ENCODE measurements at regions not wholly inside any gene's neighbourhood (a gene's known extent, or its start where the extent isn't known, plus 50 kb on each side); places are given as distances from the start of the nearest gene placed in this dataset.

- DNase-seq (ENCODE audit: low read depth), result no peak
Observed at GRCh38 chr20:60211618-60212463, 253.6 kb downstream of the CDH26 start.

DNA sequence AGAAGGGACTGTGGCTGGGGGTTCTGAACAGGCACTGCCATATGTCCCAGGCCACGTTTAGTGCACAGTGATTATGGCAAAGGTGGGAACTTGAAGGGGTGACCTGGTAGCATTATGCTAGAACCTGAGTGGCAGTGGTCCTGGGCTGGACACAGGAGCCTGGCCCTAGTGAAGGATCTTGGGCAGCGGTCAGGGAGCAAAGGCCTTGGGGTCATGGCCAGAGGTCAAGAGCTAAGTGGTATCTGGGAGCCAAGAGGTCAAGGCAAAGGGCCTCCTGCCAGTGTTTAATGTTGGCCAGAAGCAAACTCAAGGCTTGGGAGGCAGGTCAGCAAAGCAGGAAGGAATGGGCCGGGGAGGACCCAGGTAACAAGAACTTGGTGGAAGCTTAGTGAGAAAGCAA, 254.5 kb downstream of the CDH26 start:
- no peak for DNase-seq (ENCODE audit: low read depth)

DNA sequence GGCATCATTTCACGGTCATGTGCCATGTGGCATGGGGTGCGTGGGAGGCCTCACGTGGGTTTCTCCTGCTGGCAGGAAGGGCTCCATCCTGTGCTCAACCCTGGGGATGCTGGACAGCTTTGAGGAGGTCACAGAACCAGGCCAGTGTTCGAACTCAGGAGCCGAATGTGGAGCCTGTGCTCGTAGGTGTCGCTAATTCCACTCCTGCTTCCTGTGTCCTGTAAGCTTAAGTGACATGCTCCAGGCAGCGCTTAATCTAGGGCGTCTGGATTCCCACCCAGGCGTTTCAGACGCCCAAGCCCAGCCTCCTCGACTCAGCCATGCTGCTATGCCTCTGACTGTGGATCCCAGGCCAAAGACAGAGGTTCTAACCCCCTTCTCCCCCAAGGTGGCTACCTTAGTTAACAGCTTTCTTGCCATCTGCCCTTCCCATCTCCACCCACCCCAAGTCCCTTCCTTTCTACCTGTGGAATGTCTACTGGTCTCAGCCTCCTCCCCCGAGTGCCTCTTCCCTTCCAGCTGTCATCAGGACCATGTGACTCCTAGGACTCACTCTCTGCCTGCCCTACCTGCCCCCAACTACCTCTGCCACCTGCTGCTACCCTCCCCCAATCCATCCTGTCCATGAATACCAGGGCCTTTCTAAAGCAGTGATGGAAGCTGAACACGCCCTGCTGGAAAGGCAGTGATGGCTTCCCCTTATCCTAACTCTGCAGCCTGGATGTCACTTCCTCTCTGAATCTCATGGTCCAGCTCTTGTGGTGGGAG, 255.1 kb downstream of the CDH26 start:
- no peak for DNase-seq (ENCODE audit: low read depth)

DNA sequence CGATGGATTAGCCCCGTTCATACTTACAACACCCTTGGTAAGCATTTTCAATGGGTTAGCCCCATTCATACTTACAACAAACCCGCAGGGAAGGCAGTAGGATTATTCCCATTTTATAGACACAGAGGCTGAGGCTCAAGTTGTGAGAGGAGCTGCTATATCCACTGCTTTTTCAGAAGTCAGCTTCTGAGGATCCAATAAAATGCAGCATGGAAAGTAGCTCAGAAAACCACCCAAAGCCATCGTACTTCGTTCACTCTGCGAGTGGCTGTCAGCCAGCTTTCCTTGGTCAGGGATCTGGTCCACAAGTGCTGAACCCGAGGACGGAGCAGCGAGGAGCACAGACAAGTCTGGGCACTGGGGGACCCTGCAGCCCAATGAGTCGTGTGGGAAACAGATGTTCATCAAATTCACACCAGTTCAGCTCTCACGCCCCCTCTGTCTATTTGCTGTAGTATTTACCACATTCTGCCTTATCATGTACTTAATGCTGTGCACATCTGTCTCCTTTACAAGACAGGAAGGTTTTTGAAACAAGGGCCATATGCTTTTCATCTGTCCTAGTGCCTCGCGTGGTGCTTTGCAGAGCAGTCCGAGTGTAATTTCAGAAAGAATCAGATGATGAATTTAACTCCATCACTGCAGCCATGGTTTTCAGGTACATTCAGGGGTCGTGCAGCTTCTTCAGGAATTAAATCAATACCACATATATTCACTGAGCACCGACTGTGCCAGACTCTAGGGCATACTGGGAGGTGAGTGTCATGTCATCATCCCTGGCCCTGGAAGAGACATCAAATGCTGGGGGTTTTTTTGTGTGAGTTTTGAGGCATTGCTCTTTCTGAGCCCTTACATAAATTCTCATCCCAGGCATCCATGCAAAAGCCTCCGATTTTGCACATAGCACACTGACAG, 256.9 kb downstream of the CDH26 start:
- peak; percentile 32 for DNase-seq (ENCODE audit: low read depth)

DNA sequence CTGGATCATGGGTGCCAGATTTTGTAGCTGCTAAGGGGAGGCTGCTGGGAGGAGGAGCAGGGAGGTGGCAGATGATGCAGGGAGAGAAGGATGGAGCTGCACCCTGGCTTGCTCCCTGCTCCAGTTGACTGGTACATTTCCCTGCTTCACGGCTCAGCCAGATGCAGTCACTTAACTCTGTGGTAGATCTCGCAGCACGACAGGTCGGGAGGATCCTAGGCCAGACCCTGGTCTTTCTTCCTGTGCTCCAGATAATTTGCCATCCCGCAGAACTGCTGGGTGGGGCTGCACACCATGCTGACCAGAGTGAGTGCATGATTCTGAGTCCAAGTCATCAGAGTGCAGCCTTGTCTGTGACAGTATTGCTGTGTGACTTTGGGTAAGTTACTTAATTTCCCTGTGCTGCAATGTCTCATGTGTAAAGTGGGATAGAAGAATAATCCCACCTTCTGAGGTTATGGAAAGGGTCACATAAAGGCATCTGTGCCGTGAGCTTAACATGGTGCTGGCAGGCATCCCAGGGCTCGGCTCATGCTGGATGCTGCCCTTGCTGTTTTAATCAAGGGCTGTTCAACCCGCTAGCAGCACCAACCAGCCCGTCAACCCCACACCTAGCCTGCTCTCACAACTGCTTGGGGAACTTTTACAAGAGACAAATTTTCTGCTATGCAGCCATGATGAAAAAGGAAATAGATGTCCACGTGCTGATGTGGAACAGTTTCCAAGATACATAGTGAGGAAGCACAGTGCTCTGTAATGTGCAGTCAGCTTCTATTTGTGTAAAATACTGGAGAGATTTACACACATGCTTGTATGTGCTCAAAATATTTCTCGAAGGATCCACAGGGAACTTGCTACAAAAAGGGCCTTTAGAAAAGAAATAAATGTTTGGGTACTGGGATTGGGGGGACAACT, 257.9 kb downstream of the CDH26 start:
- DNase-seq (ENCODE audit: low read depth), result no peak

DNA sequence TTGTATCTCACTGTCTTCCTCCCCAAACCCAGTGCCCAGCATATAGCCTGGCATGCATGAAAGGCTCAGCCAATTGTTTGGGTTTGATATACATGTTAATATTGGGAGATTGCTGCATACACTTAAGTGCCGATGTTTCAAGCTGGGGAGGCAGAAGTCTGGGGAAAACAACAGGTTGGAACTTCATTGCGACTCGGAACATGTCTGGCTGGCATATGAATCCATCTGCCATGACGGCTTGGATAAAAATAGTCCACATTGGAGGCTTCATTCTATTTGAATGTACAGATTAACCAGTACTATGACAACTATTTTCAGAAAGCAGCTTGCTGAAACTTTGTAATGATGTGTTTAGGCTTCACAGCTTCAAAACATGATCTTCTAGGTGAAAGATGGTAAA, 261.0 kb downstream of the CDH26 start:
- DNase-seq (ENCODE audit: low read depth), result no peak

- DNase-seq (ENCODE audit: low read depth), result peak; percentile 87
Observed at GRCh38 chr20:60219984-60220562, 261.9 kb downstream of the CDH26 start.

- DNase-seq (ENCODE audit: low read depth), result no peak
Observed at GRCh38 chr20:60220706-60221105, 262.5 kb downstream of the CDH26 start.

GRCh38 chr20:60221593-60221992, 263.4 kb downstream of the CDH26 start:
- DNase-seq (ENCODE audit: low read depth), result no peak

DNA sequence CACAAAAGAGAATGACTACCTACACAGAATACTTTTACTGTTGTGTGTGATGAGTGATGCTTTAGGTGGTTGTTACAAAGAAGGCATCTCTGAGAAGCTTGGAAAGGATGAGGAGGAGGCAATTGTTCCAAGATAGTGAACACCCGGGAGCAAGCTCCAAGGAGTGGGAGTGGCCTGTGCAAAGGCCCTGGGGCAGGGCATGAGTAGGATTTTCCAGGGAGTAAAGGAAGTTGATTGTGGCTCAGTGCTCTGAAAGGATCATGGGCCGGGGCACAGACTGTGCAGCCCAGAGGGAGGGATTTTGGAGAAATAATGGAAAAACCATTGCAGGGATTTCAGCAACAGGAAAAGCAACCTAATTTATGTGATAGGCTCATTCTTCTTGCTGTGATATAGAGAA, 264.3 kb downstream of the CDH26 start:
- DNase-seq (ENCODE audit: low read depth), result no peak

DNA sequence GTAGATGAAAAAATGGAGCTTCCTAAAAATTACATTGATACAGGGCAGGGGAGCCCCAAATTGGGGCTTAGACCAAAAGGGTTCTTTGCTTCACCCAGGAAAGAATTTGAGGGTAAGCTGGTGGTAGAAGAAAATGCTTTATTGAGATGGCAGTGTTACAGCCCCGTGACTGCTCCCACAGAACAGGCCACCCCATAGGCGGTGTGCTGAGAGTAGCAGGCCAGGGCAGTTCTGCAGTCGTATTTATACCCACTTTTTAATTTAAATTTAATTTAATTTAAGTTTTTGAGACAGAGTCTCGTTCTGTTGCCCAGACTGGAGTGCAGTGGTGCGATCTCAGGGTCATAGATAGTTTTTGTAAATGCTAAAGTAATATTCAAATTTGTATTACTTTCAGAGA, 265.0 kb downstream of the CDH26 start:
- DNase-seq (ENCODE audit: low read depth), result no peak

DNA sequence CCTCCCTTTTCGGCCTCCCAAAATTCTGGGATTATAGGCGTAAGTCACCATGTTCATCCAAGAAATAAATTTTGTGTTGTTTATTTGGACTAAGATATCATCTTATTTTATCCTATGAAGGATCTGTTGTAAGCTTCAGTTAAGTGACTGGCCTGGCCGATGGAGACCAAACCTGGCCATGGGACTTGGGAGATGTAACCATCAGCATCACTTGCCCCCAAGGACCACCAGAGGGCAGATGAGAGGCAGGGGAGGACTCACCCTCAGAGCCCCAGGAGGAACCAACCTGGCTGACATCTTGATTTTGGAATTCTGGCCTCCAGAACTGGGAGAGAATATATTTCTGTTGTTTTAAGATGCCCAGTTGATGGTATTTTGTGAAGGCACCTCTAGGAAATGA, 266.7 kb downstream of the CDH26 start:
- peak; percentile 32 for DNase-seq (ENCODE audit: low read depth)

DNA sequence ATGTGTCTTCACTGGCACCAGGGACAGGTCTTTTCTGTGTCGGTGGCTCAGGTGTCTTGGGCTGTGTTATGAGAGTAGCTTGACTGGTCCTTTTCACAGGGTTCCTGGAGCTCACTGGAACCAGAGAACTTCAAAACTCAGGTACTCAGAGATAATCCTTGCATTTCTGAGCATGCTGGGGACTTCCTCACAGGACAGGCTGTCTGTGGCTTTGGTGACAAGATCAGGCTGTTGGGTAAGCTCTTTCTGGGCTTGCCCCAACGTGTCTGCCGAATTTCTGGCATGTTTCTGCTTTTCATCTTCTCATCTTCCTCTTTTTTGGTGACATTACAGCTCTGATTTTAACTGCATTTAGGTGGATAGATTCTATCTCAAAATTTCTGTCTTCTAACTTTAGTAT, 270.0 kb downstream of the CDH26 start:
- no peak for DNase-seq (ENCODE audit: low read depth)

DNA sequence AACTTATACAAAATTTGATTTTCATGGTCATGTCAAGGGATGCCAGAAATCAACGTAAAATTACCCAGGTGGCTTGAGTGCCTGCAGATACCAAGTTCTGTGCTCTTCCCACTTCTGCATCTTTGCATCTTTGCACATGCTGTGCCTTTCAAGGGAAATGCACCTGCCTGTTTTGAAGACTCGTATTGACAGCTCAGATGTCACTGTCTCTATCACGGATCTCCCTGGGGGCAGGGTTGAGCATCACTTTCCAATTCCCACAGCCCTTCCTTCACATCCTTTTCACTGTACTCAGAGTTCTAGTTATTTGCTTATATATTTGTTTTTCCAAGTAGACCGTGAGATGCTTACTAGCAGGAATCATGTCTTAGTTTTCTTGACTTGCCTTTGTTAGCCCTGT, 274.2 kb downstream of the CDH26 start:
- DNase-seq (ENCODE audit: low read depth), result no peak

GRCh38 chr20:60233018-60233630, 274.9 kb downstream of the CDH26 start:
- peak; percentile 44 for DNase-seq (ENCODE audit: low read depth)

GRCh38 chr20:60236613-60237012, 278.4 kb downstream of the CDH26 start:
- no peak for DNase-seq (ENCODE audit: low read depth)

GRCh38 chr20:60237981-60238380, 279.8 kb downstream of the CDH26 start:
- no peak for DNase-seq (ENCODE audit: low read depth)

DNA sequence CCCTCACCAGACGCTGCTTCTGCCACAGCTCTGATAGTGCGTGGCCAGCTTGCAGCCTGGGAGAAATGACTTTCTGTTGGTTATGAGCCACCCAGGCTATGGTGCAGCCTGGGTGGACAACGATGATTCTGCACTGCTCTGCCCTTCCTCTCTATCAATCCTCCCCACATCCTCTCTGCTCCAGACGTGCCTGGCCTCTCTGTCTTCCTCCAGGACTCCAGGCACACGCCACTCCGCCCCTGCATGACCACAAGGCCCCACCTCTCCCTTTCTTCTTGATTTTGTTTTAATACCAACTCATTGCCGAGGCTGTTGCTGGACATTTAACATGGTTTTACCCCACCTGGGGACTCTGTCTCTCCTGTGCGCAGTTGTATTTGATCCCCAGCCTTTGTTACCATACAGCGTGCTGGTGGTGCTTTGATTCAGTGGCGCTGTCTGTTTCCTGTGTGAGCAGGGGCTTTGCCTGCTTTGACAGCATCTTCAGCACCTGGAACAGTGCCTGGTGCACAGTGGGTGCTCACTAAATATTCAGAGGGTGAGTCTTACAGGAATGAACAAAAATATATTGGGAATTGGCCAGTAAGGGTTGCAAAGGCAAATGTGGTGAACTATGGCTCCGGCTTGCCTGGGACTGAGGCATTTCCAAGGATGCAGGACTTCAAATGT, 280.9 kb downstream of the CDH26 start:
- DNase-seq (ENCODE audit: low read depth), result no peak

GRCh38 chr20:60239956-60240355, 281.7 kb downstream of the CDH26 start:
- DNase-seq (ENCODE audit: low read depth), result no peak
